ENCODE measurements at regions not wholly inside any gene's neighbourhood (a gene's known extent, or its start where the extent isn't known, plus 50 kb on each side); places are given as distances from the start of the nearest gene placed in this dataset.

DNA sequence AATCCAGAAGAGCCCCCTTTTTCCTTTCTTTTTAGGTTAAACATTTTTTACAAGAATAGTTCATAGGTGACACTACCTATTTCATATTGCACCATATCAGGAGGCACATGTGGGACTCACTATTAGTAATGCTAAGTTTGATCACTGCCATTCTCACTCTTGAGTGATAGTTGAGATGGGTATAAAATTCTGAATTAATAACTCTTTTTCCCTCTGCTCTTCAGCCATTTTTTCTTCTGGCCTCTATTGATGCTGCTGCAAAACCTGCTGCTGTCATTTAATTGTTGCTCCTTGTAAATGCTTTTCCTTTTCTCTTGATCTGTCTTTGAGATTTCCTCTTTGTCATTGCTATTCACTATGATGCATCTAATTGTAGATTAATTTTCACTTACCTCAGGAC lies 482.0 kb downstream of the MID1IP1 start:
- TF ChIP-seq EZH2 (IDR thresholded peaks at IDR 0.05; ENCODE audit: insufficient read depth, poor library complexity, severe bottlenecking) (no peak), EZH2phosphoT487 (IDR thresholded peaks at IDR 0.05; ENCODE audit: insufficient read depth, low read depth) (no peak)
